ENCODE measurements at regions not wholly inside any gene's neighbourhood (a gene's known extent, or its start where the extent isn't known, plus 50 kb on each side); places are given as distances from the start of the nearest gene placed in this dataset.
"Not testable (repeated sequence)": the region's sequence is repeated elsewhere in the genome, so short reads cannot be mapped to it uniquely, and the experiment has no call there.

DNA sequence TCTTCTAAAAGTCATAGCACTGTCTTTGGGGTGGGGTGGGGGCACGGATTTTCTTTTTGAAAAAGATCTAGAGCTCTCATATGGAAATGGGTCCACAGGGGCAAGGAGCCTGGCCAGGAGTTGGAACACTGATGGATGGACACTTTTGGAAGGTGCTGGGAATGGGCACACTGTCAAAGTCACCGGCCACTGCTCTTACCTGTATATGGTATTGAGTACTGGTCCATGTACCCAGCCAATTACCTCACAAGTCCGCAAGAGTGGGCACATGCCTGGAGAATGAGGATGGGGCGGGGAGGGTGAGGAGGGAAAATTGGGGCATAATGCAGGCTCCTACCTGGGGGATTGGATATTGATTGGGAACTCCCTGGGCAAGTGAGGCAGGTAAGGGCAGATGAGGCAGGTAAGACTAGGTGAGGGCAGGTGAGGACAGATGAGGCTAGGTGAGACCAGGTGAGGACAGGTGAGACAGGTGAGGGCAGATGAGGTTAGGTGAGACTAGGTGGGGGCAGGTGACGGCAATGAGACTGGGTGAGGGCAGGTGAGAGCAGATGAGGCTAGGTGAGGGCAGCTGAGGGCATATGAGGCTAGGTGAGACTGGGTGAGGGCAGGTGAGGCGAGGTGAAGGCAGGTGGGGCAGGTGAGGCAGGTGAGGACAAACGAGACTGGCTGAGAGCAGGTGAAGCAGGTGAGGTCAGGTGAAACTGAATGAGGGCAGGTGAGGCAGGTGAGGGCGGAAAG, 167.9 kb downstream of the NRN1 start:
- H3K4me1 ChIP-seq (ENCODE audit: control insufficient read depth, extremely low read depth, insufficient read depth, low read length) = no peaks in the 10 kb centered on the region
- DNase-seq (ENCODE audit: low read depth, low spot score) (no peak), FAIRE-seq (no peak)
- no peak overlapping the region for H3K4me3 ChIP-seq (ENCODE audit: control insufficient read depth in 2 of 3, extremely low read depth in 1 of 3, insufficient read depth in 2 of 3, low read depth in 1 of 3, low read length in 3 of 3)
- H3K27me3 ChIP-seq (ENCODE audit: control insufficient read depth, extremely low read depth, insufficient read depth, low read length) = no peaks in the 10 kb centered on the region
- dilution Hi-C loops (cut with MboI; ENCODE audit: extremely low pct_ligation_motif_present, low sequenced_read_pairs) = no loop called here
- no peaks in the 10 kb centered on the region for H3K79me2 ChIP-seq (ENCODE audit: control insufficient read depth, insufficient read depth, low read length)
- no peaks in the 10 kb centered on the region for H3K36me3 ChIP-seq (ENCODE audit: control insufficient read depth in 2 of 2, extremely low read depth in 1 of 2, insufficient read depth in 2 of 2, low read length in 2 of 2)
- H2AFZ ChIP-seq (ENCODE audit: control insufficient read depth, low read length) = no peak overlapping the region
- no peak overlapping the region for H3K4me2 ChIP-seq (ENCODE audit: control insufficient read depth, extremely low read depth, insufficient read depth, low read depth, low read length)
- H4K20me1 ChIP-seq (ENCODE audit: control insufficient read depth, extremely low read depth, insufficient read depth, low read length) = no peaks in the 10 kb centered on the region
- H3K27ac ChIP-seq (ENCODE audit: control insufficient read depth, insufficient read depth, low read length) = no peak overlapping the region
- TF ChIP-seq, protein P1, sequence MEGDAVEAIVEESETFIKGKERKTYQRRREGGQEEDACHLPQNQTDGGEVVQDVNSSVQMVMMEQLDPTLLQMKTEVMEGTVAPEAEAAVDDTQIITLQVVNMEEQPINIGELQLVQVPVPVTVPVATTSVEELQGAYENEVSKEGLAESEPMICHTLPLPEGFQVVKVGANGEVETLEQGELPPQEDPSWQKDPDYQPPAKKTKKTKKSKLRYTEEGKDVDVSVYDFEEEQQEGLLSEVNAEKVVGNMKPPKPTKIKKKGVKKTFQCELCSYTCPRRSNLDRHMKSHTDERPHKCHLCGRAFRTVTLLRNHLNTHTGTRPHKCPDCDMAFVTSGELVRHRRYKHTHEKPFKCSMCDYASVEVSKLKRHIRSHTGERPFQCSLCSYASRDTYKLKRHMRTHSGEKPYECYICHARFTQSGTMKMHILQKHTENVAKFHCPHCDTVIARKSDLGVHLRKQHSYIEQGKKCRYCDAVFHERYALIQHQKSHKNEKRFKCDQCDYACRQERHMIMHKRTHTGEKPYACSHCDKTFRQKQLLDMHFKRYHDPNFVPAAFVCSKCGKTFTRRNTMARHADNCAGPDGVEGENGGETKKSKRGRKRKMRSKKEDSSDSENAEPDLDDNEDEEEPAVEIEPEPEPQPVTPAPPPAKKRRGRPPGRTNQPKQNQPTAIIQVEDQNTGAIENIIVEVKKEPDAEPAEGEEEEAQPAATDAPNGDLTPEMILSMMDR (optimal IDR thresholded peaks at IDR 0.05 in 1 of 3, IDR thresholded peaks at IDR 0.05 in 1 of 3, conservative IDR thresholded peaks at IDR 0.05 in 1 of 3; ENCODE audit: extremely low read depth in 1 of 3, insufficient read depth in 2 of 3, low read length in 3 of 3) = no peak
- TF ChIP-seq EZH2 (IDR thresholded peaks at IDR 0.05; ENCODE audit: low read length) = no peak
- no peak overlapping the region for H3K9ac ChIP-seq (ENCODE audit: control insufficient read depth, extremely low read depth, insufficient read depth, low read length)
- no peaks in the 10 kb centered on the region for H3K9me3 ChIP-seq (ENCODE audit: control insufficient read depth, low read depth, low read length)
- no peaks in the 10 kb centered on the region for H3K9me1 ChIP-seq (ENCODE audit: control insufficient read depth, extremely low read depth, insufficient read depth, low read length)

DNA sequence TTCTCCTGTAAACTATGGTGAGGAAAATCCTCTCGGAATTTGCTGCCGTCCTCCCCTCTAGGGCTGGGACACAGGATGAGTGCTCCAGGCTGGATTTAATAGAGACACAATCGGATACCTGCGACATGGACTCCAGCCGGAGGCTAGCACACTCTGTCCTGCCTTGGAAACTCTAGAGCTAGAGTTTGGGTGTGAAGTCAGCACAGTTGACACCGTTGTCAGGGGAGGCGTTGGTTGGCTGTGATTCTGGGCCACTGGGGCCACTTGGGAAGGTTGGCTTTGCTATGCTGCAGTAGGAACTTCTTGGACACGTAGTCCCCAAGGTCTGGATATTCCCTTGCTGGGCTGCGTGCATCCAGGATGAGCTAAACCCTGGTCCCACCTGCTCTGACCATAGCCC, 169.4 kb downstream of the NRN1 start:
- Histone ChIP-seq H3K4me2 (ENCODE audit: control insufficient read depth, extremely low read depth, insufficient read depth, low read depth, low read length) (no peak overlapping the region), H3K9me3 (ENCODE audit: control insufficient read depth, low read depth, low read length) (no peaks in the 10 kb centered on the region), H3K27ac (ENCODE audit: control insufficient read depth, insufficient read depth, low read length) (no peak overlapping the region), H3K27me3 (ENCODE audit: control insufficient read depth, extremely low read depth, insufficient read depth, low read length) (no peaks in the 10 kb centered on the region), H3K4me1 (ENCODE audit: control insufficient read depth, extremely low read depth, insufficient read depth, low read length) (no peaks in the 10 kb centered on the region), H3K79me2 (ENCODE audit: control insufficient read depth, insufficient read depth, low read length) (no peaks in the 10 kb centered on the region), H3K9ac (ENCODE audit: control insufficient read depth, extremely low read depth, insufficient read depth, low read length) (no peak overlapping the region), H4K20me1 (ENCODE audit: control insufficient read depth, extremely low read depth, insufficient read depth, low read length) (no peaks in the 10 kb centered on the region), H3K36me3 (ENCODE audit: control insufficient read depth in 2 of 2, extremely low read depth in 1 of 2, insufficient read depth in 2 of 2, low read length in 2 of 2) (no peaks in the 10 kb centered on the region), H3K9me1 (ENCODE audit: control insufficient read depth, extremely low read depth, insufficient read depth, low read length) (no peaks in the 10 kb centered on the region), H3K4me3 (ENCODE audit: control insufficient read depth in 2 of 3, extremely low read depth in 1 of 3, insufficient read depth in 2 of 3, low read depth in 1 of 3, low read length in 3 of 3) (no peak overlapping the region), H2AFZ (ENCODE audit: control insufficient read depth, low read length) (no peak overlapping the region)
- FAIRE-seq (no peak), DNase-seq (ENCODE audit: low read depth, low spot score) (no peak)
- TF ChIP-seq, protein P1 (optimal IDR thresholded peaks at IDR 0.05 in 1 of 3, IDR thresholded peaks at IDR 0.05 in 1 of 3, conservative IDR thresholded peaks at IDR 0.05 in 1 of 3; ENCODE audit: extremely low read depth in 1 of 3, insufficient read depth in 2 of 3, low read length in 3 of 3) = no peak
- TF ChIP-seq EZH2 (IDR thresholded peaks at IDR 0.05; ENCODE audit: low read length) = no peak
- dilution Hi-C loops (cut with MboI; ENCODE audit: extremely low pct_ligation_motif_present, low sequenced_read_pairs) = no loop called here

- H3K27me3 ChIP-seq (ENCODE audit: control insufficient read depth, extremely low read depth, insufficient read depth, low read length); H3K36me3 ChIP-seq (ENCODE audit: control insufficient read depth in 2 of 2, extremely low read depth in 1 of 2, insufficient read depth in 2 of 2, low read length in 2 of 2); H4K20me1 ChIP-seq (ENCODE audit: control insufficient read depth, extremely low read depth, insufficient read depth, low read length); H3K4me2 ChIP-seq (ENCODE audit: control insufficient read depth, extremely low read depth, insufficient read depth, low read depth, low read length); H3K79me2 ChIP-seq (ENCODE audit: control insufficient read depth, insufficient read depth, low read length); H3K4me3 ChIP-seq (ENCODE audit: control insufficient read depth in 2 of 3, extremely low read depth in 1 of 3, insufficient read depth in 2 of 3, low read depth in 1 of 3, low read length in 3 of 3); H3K9me3 ChIP-seq (ENCODE audit: control insufficient read depth, low read depth, low read length); H3K9me1 ChIP-seq (ENCODE audit: control insufficient read depth, extremely low read depth, insufficient read depth, low read length); FAIRE-seq; H3K9ac ChIP-seq (ENCODE audit: control insufficient read depth, extremely low read depth, insufficient read depth, low read length); dilution Hi-C loops (cut with MboI; ENCODE audit: extremely low pct_ligation_motif_present, low sequenced_read_pairs); H2AFZ ChIP-seq (ENCODE audit: control insufficient read depth, low read length); H3K27ac ChIP-seq (ENCODE audit: control insufficient read depth, insufficient read depth, low read length); H3K4me1 ChIP-seq (ENCODE audit: control insufficient read depth, extremely low read depth, insufficient read depth, low read length); DNase-seq (ENCODE audit: low read depth, low spot score): not testable (repeated sequence)
These were observed 170.1 kb downstream of the NRN1 start for GRCh38 chr6:5836597-5836996.

All from keratinocyte (primary cell).